ENCODE measurements at regions not wholly inside any gene's neighbourhood (a gene's known extent, or its start where the extent isn't known, plus 50 kb on each side); places are given as distances from the start of the nearest gene placed in this dataset.

DNA sequence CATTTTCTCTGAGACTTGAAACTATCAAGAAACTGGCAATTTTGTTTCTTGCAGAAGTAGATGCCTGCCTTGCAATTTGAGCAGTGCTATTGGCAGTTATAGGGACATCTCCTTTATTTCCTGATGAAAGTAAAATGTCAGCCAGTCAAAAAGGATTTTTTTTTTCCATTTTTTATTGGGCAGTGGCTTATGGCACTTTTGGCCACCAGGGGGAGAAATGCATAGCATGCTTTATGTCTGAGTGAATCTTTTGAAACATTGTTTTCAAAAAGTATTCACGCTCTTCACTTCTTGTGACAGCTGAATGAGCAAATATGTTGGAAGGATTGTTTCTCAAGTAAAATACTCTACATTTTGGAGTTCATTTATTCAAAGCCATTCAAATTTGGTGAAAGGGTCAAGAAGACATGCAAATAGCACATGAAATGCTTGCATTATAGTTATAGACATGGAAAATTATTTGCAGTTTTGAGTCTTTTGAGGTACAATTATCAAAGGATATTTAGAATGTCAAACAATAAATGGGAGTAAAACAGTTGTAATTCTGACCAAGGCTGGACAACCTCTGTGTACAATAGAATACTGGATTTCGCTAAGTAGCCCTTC, 491.0 kb downstream of the CDH2 start:
- no peak overlapping the region for H3K4me2 ChIP-seq (ENCODE audit: low read length)
- H3K9ac ChIP-seq, result no peak overlapping the region
- H3K9me3 ChIP-seq (ENCODE audit: control insufficient read depth, low read length), result no peaks in the 10 kb centered on the region
- no peaks in the 10 kb centered on the region for H3K79me2 ChIP-seq
- H2AFZ ChIP-seq, result no peak overlapping the region
- no peaks in the 10 kb centered on the region for H3K36me3 ChIP-seq (ENCODE audit: control insufficient read depth, insufficient read depth, low read length)
- no peak overlapping the region for H3K4me3 ChIP-seq (ENCODE audit: low read depth, low read length)
- no peak overlapping the region for H3K27ac ChIP-seq
- TF ChIP-seq, protein P1, sequence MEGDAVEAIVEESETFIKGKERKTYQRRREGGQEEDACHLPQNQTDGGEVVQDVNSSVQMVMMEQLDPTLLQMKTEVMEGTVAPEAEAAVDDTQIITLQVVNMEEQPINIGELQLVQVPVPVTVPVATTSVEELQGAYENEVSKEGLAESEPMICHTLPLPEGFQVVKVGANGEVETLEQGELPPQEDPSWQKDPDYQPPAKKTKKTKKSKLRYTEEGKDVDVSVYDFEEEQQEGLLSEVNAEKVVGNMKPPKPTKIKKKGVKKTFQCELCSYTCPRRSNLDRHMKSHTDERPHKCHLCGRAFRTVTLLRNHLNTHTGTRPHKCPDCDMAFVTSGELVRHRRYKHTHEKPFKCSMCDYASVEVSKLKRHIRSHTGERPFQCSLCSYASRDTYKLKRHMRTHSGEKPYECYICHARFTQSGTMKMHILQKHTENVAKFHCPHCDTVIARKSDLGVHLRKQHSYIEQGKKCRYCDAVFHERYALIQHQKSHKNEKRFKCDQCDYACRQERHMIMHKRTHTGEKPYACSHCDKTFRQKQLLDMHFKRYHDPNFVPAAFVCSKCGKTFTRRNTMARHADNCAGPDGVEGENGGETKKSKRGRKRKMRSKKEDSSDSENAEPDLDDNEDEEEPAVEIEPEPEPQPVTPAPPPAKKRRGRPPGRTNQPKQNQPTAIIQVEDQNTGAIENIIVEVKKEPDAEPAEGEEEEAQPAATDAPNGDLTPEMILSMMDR (IDR thresholded peaks at IDR 0.05), result peak; percentile 92
- H3K27me3 ChIP-seq (ENCODE audit: control insufficient read depth, insufficient read depth, low read length), result no peaks in the 10 kb centered on the region
- H3K4me1 ChIP-seq, result no peaks in the 10 kb centered on the region

DNA sequence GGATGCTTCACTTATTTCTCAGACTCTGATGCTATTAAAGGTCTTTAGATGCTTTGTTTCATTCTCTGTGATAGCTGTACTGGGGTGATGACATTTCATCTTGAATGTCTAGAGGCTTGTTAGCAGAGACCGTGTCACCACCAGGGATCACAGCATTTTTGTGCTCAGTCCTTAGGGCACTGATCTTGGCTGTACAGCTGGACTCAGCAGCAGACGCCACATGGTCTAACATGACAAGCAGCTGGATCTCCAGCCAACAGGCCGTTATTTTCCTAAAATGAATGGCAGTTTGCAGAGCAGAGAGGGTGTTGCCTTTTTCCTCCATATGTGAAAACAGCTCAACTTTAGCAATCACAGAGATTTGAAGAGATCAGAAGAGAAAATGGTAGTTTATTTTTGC, 491.8 kb downstream of the CDH2 start:
- TF ChIP-seq, protein P1 (IDR thresholded peaks at IDR 0.05), result no peak

DNA sequence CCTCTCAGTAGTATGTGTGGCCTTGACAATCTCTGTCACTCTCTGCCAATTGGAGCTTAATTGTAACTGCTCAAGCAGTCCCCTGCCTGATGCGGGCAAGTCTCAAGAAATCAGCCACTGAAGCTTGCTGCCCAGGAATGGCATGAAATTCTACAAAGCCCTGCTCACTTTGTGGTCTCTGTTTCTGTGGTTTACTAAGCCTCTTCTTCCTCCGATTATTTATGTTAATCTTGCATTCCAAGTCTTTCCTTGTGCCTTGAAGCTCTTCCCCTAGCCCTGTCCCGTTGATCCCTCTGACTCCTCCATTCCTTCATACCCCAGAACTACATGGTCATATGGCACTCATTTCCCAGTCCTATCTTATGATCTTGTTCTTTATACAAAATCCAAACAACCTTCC, 489.3 kb upstream of the CHST9 start:
- no peak overlapping the region for H2AFZ ChIP-seq
- H3K9me3 ChIP-seq (ENCODE audit: control insufficient read depth, low read length), result no peaks in the 10 kb centered on the region
- TF ChIP-seq, protein P1 (IDR thresholded peaks at IDR 0.05), result no peak
- H3K27me3 ChIP-seq (ENCODE audit: control insufficient read depth, insufficient read depth, low read length), result no peaks in the 10 kb centered on the region
- no peaks in the 10 kb centered on the region for H3K79me2 ChIP-seq
- H3K4me2 ChIP-seq (ENCODE audit: low read length), result no peak overlapping the region
- H3K4me3 ChIP-seq (ENCODE audit: low read depth, low read length), result no peak overlapping the region
- H3K4me1 ChIP-seq, result no peaks in the 10 kb centered on the region
- H3K36me3 ChIP-seq (ENCODE audit: control insufficient read depth, insufficient read depth, low read length), result no peaks in the 10 kb centered on the region
- H3K27ac ChIP-seq, result no peak overlapping the region
- H3K9ac ChIP-seq, result no peak overlapping the region

More for the DNA sequence above, 491.8 kb downstream of the CDH2 start:
- Histone ChIP-seq H3K4me3 (ENCODE audit: low read depth, low read length) (no peak overlapping the region), H3K4me2 (ENCODE audit: low read length) (no peak overlapping the region), H3K9ac (no peak overlapping the region), H3K79me2 (no peaks in the 10 kb centered on the region), H3K9me3 (ENCODE audit: control insufficient read depth, low read length) (no peaks in the 10 kb centered on the region), H2AFZ (peak overlapping the region; percentile 25), H3K4me1 (no peaks in the 10 kb centered on the region), H3K36me3 (ENCODE audit: control insufficient read depth, insufficient read depth, low read length) (no peaks in the 10 kb centered on the region), H3K27ac (no peak overlapping the region), H3K27me3 (ENCODE audit: control insufficient read depth, insufficient read depth, low read length) (no peaks in the 10 kb centered on the region)

DNA sequence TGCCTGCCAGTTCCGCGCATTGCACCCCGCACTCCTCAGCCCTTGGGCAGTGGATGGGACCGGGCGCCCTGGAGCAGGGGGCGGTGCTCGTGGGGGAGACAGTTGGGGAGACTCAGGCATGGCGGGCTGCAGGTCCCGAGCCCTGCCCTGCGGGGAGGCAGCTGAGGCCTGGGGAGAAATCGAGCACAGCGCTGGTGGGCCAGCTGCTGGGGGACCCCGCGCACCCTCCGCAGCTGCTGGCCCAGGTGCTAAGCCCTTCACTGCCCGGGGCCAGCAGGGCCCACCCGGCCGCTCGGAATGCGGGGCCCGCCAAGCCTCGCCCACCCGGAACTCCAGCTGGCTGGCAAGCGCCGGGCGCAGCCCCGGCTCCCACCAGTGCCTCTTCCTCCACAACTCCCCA, 488.8 kb upstream of the CHST9 start:
- H3K36me3 ChIP-seq (ENCODE audit: control insufficient read depth, insufficient read depth, low read length), result no peaks in the 10 kb centered on the region
- H3K79me2 ChIP-seq, result no peaks in the 10 kb centered on the region
- TF ChIP-seq, protein P1 (IDR thresholded peaks at IDR 0.05), result no peak
- no peak overlapping the region for H3K4me2 ChIP-seq (ENCODE audit: low read length)
- H3K27ac ChIP-seq, result no peak overlapping the region
- no peaks in the 10 kb centered on the region for H3K27me3 ChIP-seq (ENCODE audit: control insufficient read depth, insufficient read depth, low read length)
- H3K4me1 ChIP-seq, result no peaks in the 10 kb centered on the region
- no peak overlapping the region for H3K9ac ChIP-seq
- H2AFZ ChIP-seq, result no peak overlapping the region
- no peaks in the 10 kb centered on the region for H3K9me3 ChIP-seq (ENCODE audit: control insufficient read depth, low read length)
- H3K4me3 ChIP-seq (ENCODE audit: low read depth, low read length), result no peak overlapping the region

DNA sequence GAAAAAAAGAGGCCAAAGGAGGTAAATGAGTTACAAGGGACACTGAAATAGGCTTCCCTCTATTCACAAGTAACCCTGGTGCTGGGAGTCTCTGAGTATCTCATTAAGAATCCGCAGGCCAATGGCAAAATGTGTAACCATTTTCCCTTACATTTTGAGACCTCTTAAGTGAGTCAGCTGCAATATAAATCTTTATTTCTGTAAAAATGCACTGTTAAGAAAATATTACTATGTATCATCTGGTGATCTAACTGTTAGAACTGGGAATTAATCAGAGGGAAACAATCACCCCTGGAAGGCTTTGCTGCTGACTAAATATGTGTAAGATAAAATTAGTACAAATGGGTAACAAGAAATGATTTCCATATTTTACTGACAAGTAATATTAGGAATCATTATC, 483.1 kb upstream of the CHST9 start:
- no peaks in the 10 kb centered on the region for H3K27me3 ChIP-seq (ENCODE audit: control insufficient read depth, insufficient read depth, low read length)
- H3K9me3 ChIP-seq (ENCODE audit: control insufficient read depth, low read length), result no peaks in the 10 kb centered on the region
- no peak overlapping the region for H3K9ac ChIP-seq
- no peak overlapping the region for H3K4me3 ChIP-seq (ENCODE audit: low read depth, low read length)
- no peak overlapping the region for H3K4me2 ChIP-seq (ENCODE audit: low read length)
- TF ChIP-seq, protein P1 (IDR thresholded peaks at IDR 0.05), result no peak
- no peak overlapping the region for H3K27ac ChIP-seq
- H3K79me2 ChIP-seq, result no peaks in the 10 kb centered on the region
- H3K4me1 ChIP-seq, result no peaks in the 10 kb centered on the region
- H3K36me3 ChIP-seq (ENCODE audit: control insufficient read depth, insufficient read depth, low read length), result no peaks in the 10 kb centered on the region
- H2AFZ ChIP-seq, result no peak overlapping the region

Measured in parathyroid adenoma (tissue), 2 donors.